ENCODE measurements at regions not wholly inside any gene's neighbourhood (a gene's known extent, or its start where the extent isn't known, plus 50 kb on each side); places are given as distances from the start of the nearest gene placed in this dataset.
A peak's percentile ranks its signal among the peaks of the same experiment; 100 is the strongest.
"Not testable (repeated sequence)": the region's sequence is repeated elsewhere in the genome, so short reads cannot be mapped to it uniquely, and the experiment has no call there.

- H3K9me3 Mint-ChIP-seq = no peaks in the 10 kb centered on the region
- no peak overlapping the region for H3K23ac ChIP-seq (ENCODE audit: insufficient read length, low read depth, low read length)
- no peak overlapping the region for H3K9ac ChIP-seq (ENCODE audit: extremely low read depth, insufficient read length, low read length)
- H3K79me2 ChIP-seq (ENCODE audit: insufficient read depth, low read length) = peaks cover 6% of the 10 kb centered on the region; the same call in 1 of the 2 replicates
- H3K27ac Mint-ChIP-seq = 0 out of 7 replicates have a peak overlapping the region, but pooled peaks of 1 of the 3 experiments have one; percentile 29
- no peak overlapping the region for H3K4me3 Mint-ChIP-seq
- no peak overlapping the region for H2AFZ ChIP-seq (ENCODE audit: low read length)
- H2AK5ac ChIP-seq (ENCODE audit: insufficient read length, low read length) = no peak overlapping the region
- no peak overlapping the region for H2BK20ac ChIP-seq (ENCODE audit: low read depth, low read length, poor library complexity, severe bottlenecking)
- H3K9me3 ChIP-seq (ENCODE audit: control insufficient read depth, low read depth, low read length) = no peaks in the 10 kb centered on the region
- H3K4ac ChIP-seq (ENCODE audit: low read depth, low read length) = no peak overlapping the region
- H4K20me1 ChIP-seq (ENCODE audit: control insufficient read depth, insufficient read depth, insufficient read length) = no peaks in the 10 kb centered on the region
- H3K56ac ChIP-seq (ENCODE audit: insufficient read length, low read depth, low read length) = no peak overlapping the region
- WGBS (ENCODE audit: extremely low coverage, insufficient read length, low lambda C conversion rate) = no CpG with 5 or more reads among the region's 6 CpGs
- peaks cover 11 to 19% of the 10 kb centered on the region in 2 experiments for H3K4me1 Mint-ChIP-seq
- H3K4me2 ChIP-seq (ENCODE audit: insufficient read depth, insufficient read length, low read length) = no peak overlapping the region
- no peak overlapping the region for H4K5ac ChIP-seq (ENCODE audit: insufficient read length, low read depth, low read length)
- H3K27ac ChIP-seq (ENCODE audit: insufficient read length, low read depth, low read length) = no peak overlapping the region
- H3T11ph ChIP-seq (ENCODE audit: low read length) = no peak overlapping the region
- H3K23me2 ChIP-seq (ENCODE audit: insufficient read length, low read depth, low read length, poor library complexity, severe bottlenecking) = no peaks in the 10 kb centered on the region
- H3K4me1 ChIP-seq (ENCODE audit: insufficient read depth, low read length) = peaks cover 8% of the 10 kb centered on the region; the same call in 1 of the 2 replicates
- H3K18ac ChIP-seq (ENCODE audit: insufficient read length, low read depth, low read length) = no peak overlapping the region
- no peak for DNase-seq
- no peak overlapping the region for H4K91ac ChIP-seq (ENCODE audit: insufficient read length, low read depth, low read length)
- peaks cover 5% of the 10 kb centered on the region for H3K79me1 ChIP-seq (ENCODE audit: insufficient read depth, low read depth, low read length, poor library complexity, severe bottlenecking)
- no peaks in the 10 kb centered on the region for H3K27me3 ChIP-seq (ENCODE audit: insufficient read depth, low read length)
- H2BK120ac ChIP-seq (ENCODE audit: low read depth, low read length, poor library complexity, severe bottlenecking) = no peak overlapping the region
- H3K36me3 Mint-ChIP-seq (ENCODE audit: insufficient read depth in 1 of 3, low read depth in 3 of 3) = peaks cover 0 to 22% (median 5%) of the 10 kb centered on the region in 3 experiments; a peak in 5 of 7 replicates
- no peak overlapping the region for H4K8ac ChIP-seq (replicated peaks; ENCODE audit: insufficient read length, low read depth, low read length)
- TF ChIP-seq, protein P1, sequence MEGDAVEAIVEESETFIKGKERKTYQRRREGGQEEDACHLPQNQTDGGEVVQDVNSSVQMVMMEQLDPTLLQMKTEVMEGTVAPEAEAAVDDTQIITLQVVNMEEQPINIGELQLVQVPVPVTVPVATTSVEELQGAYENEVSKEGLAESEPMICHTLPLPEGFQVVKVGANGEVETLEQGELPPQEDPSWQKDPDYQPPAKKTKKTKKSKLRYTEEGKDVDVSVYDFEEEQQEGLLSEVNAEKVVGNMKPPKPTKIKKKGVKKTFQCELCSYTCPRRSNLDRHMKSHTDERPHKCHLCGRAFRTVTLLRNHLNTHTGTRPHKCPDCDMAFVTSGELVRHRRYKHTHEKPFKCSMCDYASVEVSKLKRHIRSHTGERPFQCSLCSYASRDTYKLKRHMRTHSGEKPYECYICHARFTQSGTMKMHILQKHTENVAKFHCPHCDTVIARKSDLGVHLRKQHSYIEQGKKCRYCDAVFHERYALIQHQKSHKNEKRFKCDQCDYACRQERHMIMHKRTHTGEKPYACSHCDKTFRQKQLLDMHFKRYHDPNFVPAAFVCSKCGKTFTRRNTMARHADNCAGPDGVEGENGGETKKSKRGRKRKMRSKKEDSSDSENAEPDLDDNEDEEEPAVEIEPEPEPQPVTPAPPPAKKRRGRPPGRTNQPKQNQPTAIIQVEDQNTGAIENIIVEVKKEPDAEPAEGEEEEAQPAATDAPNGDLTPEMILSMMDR (conservative IDR thresholded peaks at IDR 0.05) = no peak
- no peak overlapping the region for H2BK12ac ChIP-seq (ENCODE audit: insufficient read length, low read depth, low read length)
- H2BK15ac ChIP-seq (ENCODE audit: low read depth, low read length) = no peak overlapping the region
- H2BK5ac ChIP-seq (ENCODE audit: insufficient read length, low read length) = no peak overlapping the region
- no peaks in the 10 kb centered on the region for H3K27me3 Mint-ChIP-seq (ENCODE audit: low read depth)
- no peak overlapping the region for H3K14ac ChIP-seq (ENCODE audit: insufficient read depth, low read length)
Measured at GRCh38 chr2:7868836-7869235, 813.0 kb upstream of the ID2 start.

DNA sequence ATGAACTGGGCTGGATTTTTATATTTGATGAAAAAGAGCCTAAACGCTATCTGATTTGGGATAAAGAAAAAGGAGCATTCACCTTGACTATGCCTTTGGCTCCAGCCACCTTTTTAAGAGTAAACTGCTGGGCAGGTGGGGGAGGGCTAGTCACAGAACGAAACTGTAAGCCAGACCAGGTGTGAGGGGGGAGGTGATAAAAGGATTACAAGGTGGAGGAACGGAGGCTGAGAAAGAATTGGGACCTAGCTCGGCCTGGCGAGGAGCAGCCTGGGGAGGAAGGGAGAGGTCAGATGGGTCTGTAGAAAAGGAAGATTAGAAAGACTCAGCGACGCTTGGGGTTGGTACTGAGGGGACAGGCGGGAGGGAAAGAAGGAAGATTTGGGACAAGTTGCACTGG is 805.4 kb upstream of the ID2 start:
- Histone ChIP-seq H3K79me2 (ENCODE audit: insufficient read depth, low read length) (peaks cover 22% of the 10 kb centered on the region), H3K27ac (ENCODE audit: insufficient read length, low read depth, low read length) (peak overlapping the region; percentile 61), H3K23me2 (ENCODE audit: insufficient read length, low read depth, low read length, poor library complexity, severe bottlenecking) (peaks cover 20% of the 10 kb centered on the region), H3K9ac (ENCODE audit: extremely low read depth, insufficient read length, low read length) (peak overlapping the region; percentile 6), H3K4me2 (ENCODE audit: insufficient read depth, insufficient read length, low read length) (peak overlapping the region; percentile 51)
- H2AK5ac ChIP-seq (ENCODE audit: insufficient read length, low read length); H3K9me3 ChIP-seq (ENCODE audit: control insufficient read depth, low read depth, low read length); H3K79me1 ChIP-seq (ENCODE audit: insufficient read depth, low read depth, low read length, poor library complexity, severe bottlenecking); H2BK15ac ChIP-seq (ENCODE audit: low read depth, low read length); H4K91ac ChIP-seq (ENCODE audit: insufficient read length, low read depth, low read length); H3K4ac ChIP-seq (ENCODE audit: low read depth, low read length); H3K23ac ChIP-seq (ENCODE audit: insufficient read length, low read depth, low read length); H2BK12ac ChIP-seq (ENCODE audit: insufficient read length, low read depth, low read length); H2BK120ac ChIP-seq (ENCODE audit: low read depth, low read length, poor library complexity, severe bottlenecking); H3K9me3 Mint-ChIP-seq; H3K27me3 Mint-ChIP-seq (ENCODE audit: low read depth); H3K18ac ChIP-seq (ENCODE audit: insufficient read length, low read depth, low read length); H3K14ac ChIP-seq (ENCODE audit: insufficient read depth, low read length); H2AFZ ChIP-seq (ENCODE audit: low read length); H4K5ac ChIP-seq (ENCODE audit: insufficient read length, low read depth, low read length); H3T11ph ChIP-seq (ENCODE audit: low read length); H3K4me1 ChIP-seq (ENCODE audit: insufficient read depth, low read length); DNase-seq; H3K56ac ChIP-seq (ENCODE audit: insufficient read length, low read depth, low read length); H2BK5ac ChIP-seq (ENCODE audit: insufficient read length, low read length); H3K27me3 ChIP-seq (ENCODE audit: insufficient read depth, low read length); H2BK20ac ChIP-seq (ENCODE audit: low read depth, low read length, poor library complexity, severe bottlenecking); H4K8ac ChIP-seq (replicated peaks; ENCODE audit: insufficient read length, low read depth, low read length); H4K20me1 ChIP-seq (ENCODE audit: control insufficient read depth, insufficient read depth, insufficient read length): not testable (repeated sequence)
- H3K36me3 Mint-ChIP-seq (ENCODE audit: insufficient read depth in 1 of 3, low read depth in 3 of 3) = peaks cover 0 to 18% (median 0%) of the 10 kb centered on the region in 3 experiments; a peak in 2 of 7 replicates
- no CpG with 5 or more reads among the region's 8 CpGs for WGBS (ENCODE audit: extremely low coverage, insufficient read length, low lambda C conversion rate)
- H3K27ac Mint-ChIP-seq = peak overlapping the region; percentile 92 to 99 (median 94)
- H3K4me1 Mint-ChIP-seq = peaks cover 42 to 50% of the 10 kb centered on the region in 2 experiments
- peak overlapping the region; percentile 65 to 68 for H3K4me3 Mint-ChIP-seq

All from H9 (cell line).